PC-3 (cell line): ENCODE measurements at regions not wholly inside any gene's neighbourhood (a gene's known extent, or its start where the extent isn't known, plus 50 kb on each side); places are given as distances from the start of the nearest gene placed in this dataset.

ENCODE experiments used
- ATAC-seq: fragments of 200-7000 bp; cut with Tn5 transposase; 2 replicates; pipeline ENCODE4 v1.9.1; 2020; ENCODE audit warnings: mild to moderate bottlenecking, moderate library complexity
- BruUV-seq: library from RNA; stranded (reverse); fragments of 400-500 nt; replicated peaks from 2 replicates; lab custom pipeline; 2021; lab: Mats Ljungman, UMichigan
- CTCF ChIA-PET: fragments of 300-600 bp; sonication (Branson Sonifier 250); formaldehyde crosslinking; loops from one replicate; lab custom pipeline; 2022; ENCODE audit warnings: antibody characterized with exemption; lab: Charles Lee
- POLR2A ChIA-PET: fragments of 300-600 bp; sonication (Branson Sonifier 250); formaldehyde crosslinking; loops from one replicate; lab custom pipeline; 2022; ENCODE audit warnings: antibody characterized with exemption; ENCODE audit not compliant: unreplicated experiment; lab: Charles Lee
- DNase-seq: peaks from one replicate; pipeline ENCODE4 v3.0.0-alpha.2; 2015
- H2AFZ ChIP-seq: fragments of 300-600 bp; sonication (generic); 2 replicates; pipeline ENCODE4 v1.6.0; 2016; ENCODE audit warnings: antibody characterized with exemption, low read length
- H3F3A ChIP-seq: fragments of 300-600 bp; sonication (generic); one replicate; pipeline ENCODE4 v1.6.0; 2017; ENCODE audit warnings: antibody characterized with exemption, low read length, control low read depth, mild to moderate bottlenecking; ENCODE audit not compliant: unreplicated experiment
- H3K27ac ChIP-seq: fragments of 300-600 bp; sonication (generic); 2 replicates; pipeline ENCODE4 v1.5.1; 2016; ENCODE audit warnings: mild to moderate bottlenecking, low read length
- H3K27me3 ChIP-seq: fragments of 300-600 bp; sonication (generic); 2 replicates; pipeline ENCODE4 v1.6.1; 2016; ENCODE audit warnings: low read length, mixed read lengths
- H3K36me3 ChIP-seq: fragments of 300-600 bp; sonication (generic); 2 replicates; pipeline ENCODE4 v1.6.1; 2016; ENCODE audit warnings: low read depth, mixed run types, low read length, mixed read lengths
- H3K4me1 ChIP-seq: fragments of 300-600 bp; sonication (generic); 2 replicates; pipeline ENCODE4 v1.5.1; 2016; ENCODE audit warnings: low read length; ENCODE audit not compliant: insufficient read depth
- H3K4me2 ChIP-seq: fragments of 300-600 bp; sonication (generic); 2 replicates; pipeline ENCODE4 v1.6.0; 2016; ENCODE audit warnings: low read length
- H3K4me3 ChIP-seq: fragments of 300-600 bp; sonication (generic); 2 replicates; pipeline ENCODE4 v1.5.1; 2016; ENCODE audit warnings: mild to moderate bottlenecking, low read length, mixed read lengths
- H3K79me2 ChIP-seq: fragments of 300-600 bp; sonication (generic); 2 replicates; pipeline ENCODE4 v1.6.1; 2017; ENCODE audit warnings: low read length, mixed read lengths
- H3K9ac ChIP-seq: fragments of 300-600 bp; sonication (generic); 2 replicates; pipeline ENCODE4 v1.6.0; 2016; ENCODE audit warnings: mild to moderate bottlenecking, low read length
- H3K9me2 ChIP-seq: fragments of 300-600 bp; sonication (generic); replicated peaks from 2 replicates; pipeline ENCODE4 v1.6.1; 2016; ENCODE audit warnings: mixed run types, low read length, mixed read lengths
- H3K9me3 ChIP-seq: fragments of 300-600 bp; sonication (generic); 2 replicates; pipeline ENCODE4 v1.6.1; 2016; ENCODE audit warnings: low read length, mixed read lengths
- H4K20me1 ChIP-seq: fragments of 300-600 bp; sonication (generic); 2 replicates; pipeline ENCODE4 v1.6.1; 2016; ENCODE audit warnings: low read length, mixed read lengths
- CTCF ChIP-seq: fragments of 300-600 bp; sonication (generic); conservative IDR thresholded peaks from 2 replicates; pipeline ENCODE4 v1.5.1; 2017; ENCODE audit warnings: antibody characterized with exemption, low read depth, mild to moderate bottlenecking, low read length
- EZH2 ChIP-seq: fragments of 300-600 bp; sonication (generic); IDR thresholded peaks from one replicate; pipeline ENCODE4 v1.6.1; 2017; ENCODE audit warnings: antibody characterized with exemption, mild to moderate bottlenecking, low read length; ENCODE audit not compliant: unreplicated experiment
- EZH2phosphoT487 ChIP-seq: fragments of 300-600 bp; sonication (generic); IDR thresholded peaks from 2 replicates; pipeline ENCODE4 v1.6.1; 2018; ENCODE audit warnings: mild to moderate bottlenecking, antibody characterized with exemption, low read length, borderline replicate concordance
- intact Hi-C: fragments of 100-400 bp; cut with micrococcal nuclease; formaldehyde crosslinking; loops from 2 replicates; pipeline ENCODE4 v1.9.0; 2023

- no TSS peak for BruUV-seq
- no peaks in the 10 kb centered on the region for H3F3A ChIP-seq
- TF ChIP-seq EZH2 (no peak), CTCF (no peak), EZH2phosphoT487 (no peak)
These were observed 212.6 kb downstream of the BARHL2 start for GRCh38 chr1:90504509-90504908.

GRCh38 chr1:90502696-90503095 is 214.4 kb downstream of the BARHL2 start:
- Histone ChIP-seq H4K20me1 (no peaks in the 10 kb centered on the region), H3K9me2 (no peaks in the 10 kb centered on the region), H3K4me2 (no peak overlapping the region), H3K4me3 (no peak overlapping the region), H3K79me2 (no peaks in the 10 kb centered on the region), H3K9ac (no peak overlapping the region), H3K36me3 (no peaks in the 10 kb centered on the region), H3K27me3 (peaks cover 47% of the 10 kb centered on the region), H3K27ac (no peak overlapping the region), H3K9me3 (no peaks in the 10 kb centered on the region), H3K4me1 (no peaks in the 10 kb centered on the region), H3F3A (no peaks in the 10 kb centered on the region), H2AFZ (no peak overlapping the region)
- intact Hi-C loops: no loop called here
- TF ChIP-seq EZH2 (no peak), EZH2phosphoT487 (no peak), CTCF (no peak)
- ChIA-PET POLR2A (no interaction called here), CTCF (no interaction called here)
- no peak for DNase-seq
- no TSS peak for BruUV-seq
- no peak for ATAC-seq

More at GRCh38 chr1:90504509-90504908, 212.6 kb downstream of the BARHL2 start:
- Histone ChIP-seq H4K20me1 (no peaks in the 10 kb centered on the region), H3K36me3 (no peaks in the 10 kb centered on the region), H3K9ac (no peak overlapping the region), H3K27ac (no peak overlapping the region), H3K9me2 (no peaks in the 10 kb centered on the region), H3K4me1 (no peaks in the 10 kb centered on the region), H3K9me3 (no peaks in the 10 kb centered on the region), H3K4me3 (no peak overlapping the region), H3K27me3 (peaks cover 50% of the 10 kb centered on the region), H2AFZ (no peak overlapping the region), H3K4me2 (no peak overlapping the region), H3K79me2 (no peaks in the 10 kb centered on the region)
- DNase-seq (no peak), ATAC-seq (no peak)
- CTCF ChIA-PET: no interaction called here
- POLR2A ChIA-PET: no interaction called here
- intact Hi-C loops: no loop called here

- H3K4me1 ChIP-seq: no peaks in the 10 kb centered on the region
- no peak for TF ChIP-seq EZH2
- no peak for TF ChIP-seq CTCF
- TF ChIP-seq EZH2phosphoT487: no peak
- DNase-seq (no peak), ATAC-seq (no peak)
- H3K9me2 ChIP-seq: no peaks in the 10 kb centered on the region
- intact Hi-C loops: no loop called here
- H3K4me3 ChIP-seq: no peak overlapping the region
- H3K36me3 ChIP-seq: no peaks in the 10 kb centered on the region
- H3K79me2 ChIP-seq: no peaks in the 10 kb centered on the region
- H3F3A ChIP-seq: no peaks in the 10 kb centered on the region
- ChIA-PET CTCF (no interaction called here), POLR2A (no interaction called here)
- peaks cover 52% of the 10 kb centered on the region for H3K27me3 ChIP-seq
- no peak overlapping the region for H3K4me2 ChIP-seq
- no peak overlapping the region for H2AFZ ChIP-seq
- H3K9me3 ChIP-seq: no peaks in the 10 kb centered on the region
- no peaks in the 10 kb centered on the region for H4K20me1 ChIP-seq
- no TSS peak for BruUV-seq
- no peak overlapping the region for H3K9ac ChIP-seq
- no peak overlapping the region for H3K27ac ChIP-seq
These were observed 214.9 kb downstream of the BARHL2 start for GRCh38 chr1:90502194-90502593.
